Activated CD8-positive, alpha-beta T cell treated with anti-CD3 and anti-CD28 coated beads for 36 hours (primary cell): ENCODE measurements at regions not wholly inside any gene's neighbourhood (a gene's known extent, or its start where the extent isn't known, plus 50 kb on each side); places are given as distances from the start of the nearest gene placed in this dataset.
"Not testable (repeated sequence)": the region's sequence is repeated elsewhere in the genome, so short reads cannot be mapped to it uniquely, and the experiment has no call there.

ENCODE experiments used
- ATAC-seq: fragments of 200-7000 bp; cut with Tn5 transposase; one replicate; pipeline ENCODE4 v1.10.0; 2021; ENCODE audit warnings: mild to moderate bottlenecking, moderate library complexity
- CTCF ChIA-PET: fragments of 350-600 bp; sonication (Branson Sonifier 250); formaldehyde crosslinking; loops from one replicate; lab custom pipeline; 2021; ENCODE audit warnings: antibody characterized with exemption; lab: Charles Lee
- POLR2A ChIA-PET: fragments of 350-600 bp; sonication (Branson Sonifier 250); formaldehyde crosslinking; loops from one replicate; lab custom pipeline; 2021; ENCODE audit warnings: antibody characterized with exemption; lab: Charles Lee
- DNase-seq: peaks from one replicate; pipeline ENCODE4 v3.0.0-alpha.2; 2020
- H3K27ac Mint-ChIP-seq: one replicate; pipeline ENCODE4 v1.8.0; 2021; ENCODE audit warnings: mild to moderate bottlenecking, mixed read lengths
- H3K27me3 Mint-ChIP-seq: one replicate; pipeline ENCODE4 v1.8.0; 2021; ENCODE audit warnings: mixed read lengths
- H3K36me3 Mint-ChIP-seq: one replicate; pipeline ENCODE4 v1.8.0; 2021; ENCODE audit warnings: low read depth, mixed read lengths
- H3K4me1 Mint-ChIP-seq: one replicate; pipeline ENCODE4 v1.8.0; 2021; ENCODE audit warnings: low read depth, mixed read lengths
- H3K4me3 Mint-ChIP-seq: one replicate; pipeline ENCODE4 v1.8.0; 2021; ENCODE audit warnings: mild to moderate bottlenecking, moderate library complexity, mixed read lengths
- H3K9me3 Mint-ChIP-seq: one replicate; pipeline ENCODE4 v1.8.0; 2021; ENCODE audit warnings: mixed read lengths
- CTCF ChIP-seq: fragments of 200-600 bp; IDR thresholded peaks from one replicate; pipeline ENCODE4 v1.8.0; 2022; ENCODE audit warnings: antibody characterized with exemption, mild to moderate bottlenecking
- intact Hi-C: fragments of 100-400 bp; cut with micrococcal nuclease; formaldehyde crosslinking; loops from one replicate; pipeline ENCODE4 v1.10.0; 2022

- H3K36me3 Mint-ChIP-seq, POLR2A ChIA-PET, intact Hi-C loops, H3K27me3 Mint-ChIP-seq, H3K4me3 Mint-ChIP-seq, H3K4me1 Mint-ChIP-seq, H3K27ac Mint-ChIP-seq, H3K9me3 Mint-ChIP-seq, ATAC-seq, DNase-seq, CTCF ChIA-PET: not testable (repeated sequence)
These were observed 5408.3 kb upstream of the TPTE start for GRCh38 chr21:5113092-5113491.

GRCh38 chr21:5114468-5114867, 5406.9 kb upstream of the TPTE start:
- H3K9me3 Mint-ChIP-seq, intact Hi-C loops, H3K27me3 Mint-ChIP-seq, H3K27ac Mint-ChIP-seq, H3K4me3 Mint-ChIP-seq, POLR2A ChIA-PET, H3K4me1 Mint-ChIP-seq, H3K36me3 Mint-ChIP-seq, CTCF ChIA-PET: not testable (repeated sequence)
- ATAC-seq (peak; percentile 9), DNase-seq (peak; percentile 1)

GRCh38 chr21:5114893-5115645, 5406.3 kb upstream of the TPTE start:
- CTCF ChIA-PET, H3K27me3 Mint-ChIP-seq, H3K27ac Mint-ChIP-seq, H3K36me3 Mint-ChIP-seq, POLR2A ChIA-PET, H3K9me3 Mint-ChIP-seq, intact Hi-C loops, H3K4me3 Mint-ChIP-seq, ATAC-seq, H3K4me1 Mint-ChIP-seq: not testable (repeated sequence)
- TF ChIP-seq CTCF, result peak; percentile 16
- peak; percentile 2 for DNase-seq

- H3K4me3 Mint-ChIP-seq, H3K27ac Mint-ChIP-seq, H3K9me3 Mint-ChIP-seq, POLR2A ChIA-PET, CTCF ChIA-PET, H3K36me3 Mint-ChIP-seq, intact Hi-C loops, H3K27me3 Mint-ChIP-seq, H3K4me1 Mint-ChIP-seq: not testable (repeated sequence)
- DNase-seq (peak; percentile 15), ATAC-seq (peak; percentile 7)
These were observed 5405.6 kb upstream of the TPTE start for GRCh38 chr21:5115646-5116343.

GRCh38 chr21:5116344-5117123, 5404.8 kb upstream of the TPTE start:
- H3K4me3 Mint-ChIP-seq, result not testable (repeated sequence)

GRCh38 chr21:5117135-5117534, 5404.2 kb upstream of the TPTE start:
- H3K9me3 Mint-ChIP-seq, H3K27me3 Mint-ChIP-seq, H3K27ac Mint-ChIP-seq, CTCF ChIA-PET, H3K4me3 Mint-ChIP-seq, intact Hi-C loops, DNase-seq, POLR2A ChIA-PET, H3K36me3 Mint-ChIP-seq, ATAC-seq, H3K4me1 Mint-ChIP-seq: not testable (repeated sequence)

More at GRCh38 chr21:5116344-5117123, 5404.8 kb upstream of the TPTE start:
- H3K36me3 Mint-ChIP-seq, H3K27me3 Mint-ChIP-seq, H3K27ac Mint-ChIP-seq, H3K4me1 Mint-ChIP-seq, H3K9me3 Mint-ChIP-seq, DNase-seq, POLR2A ChIA-PET, CTCF ChIA-PET, intact Hi-C loops: not testable (repeated sequence)
- ATAC-seq, result peak; percentile 32

- ATAC-seq, intact Hi-C loops, POLR2A ChIA-PET, H3K27me3 Mint-ChIP-seq, H3K9me3 Mint-ChIP-seq, CTCF ChIA-PET, H3K36me3 Mint-ChIP-seq, H3K4me1 Mint-ChIP-seq: not testable (repeated sequence)
- peak overlapping the region; percentile 32 for H3K4me3 Mint-ChIP-seq
- peak; percentile 35 for DNase-seq
- peak overlapping the region; percentile 77 for H3K27ac Mint-ChIP-seq
These were observed 5403.6 kb upstream of the TPTE start for GRCh38 chr21:5117666-5118295.

GRCh38 chr21:5118296-5118679, 5403.1 kb upstream of the TPTE start:
- H3K4me3 Mint-ChIP-seq, H3K4me1 Mint-ChIP-seq, H3K27me3 Mint-ChIP-seq, H3K9me3 Mint-ChIP-seq, H3K36me3 Mint-ChIP-seq, H3K27ac Mint-ChIP-seq, CTCF ChIA-PET, POLR2A ChIA-PET, intact Hi-C loops: not testable (repeated sequence)
- ATAC-seq, result peak; percentile 73
- peak; percentile 75 for DNase-seq

GRCh38 chr21:5119179-5119578, 5402.2 kb upstream of the TPTE start:
- not testable (repeated sequence) for H3K27ac Mint-ChIP-seq

GRCh38 chr21:5121399-5121798, 5400.0 kb upstream of the TPTE start:
- H3K4me3 Mint-ChIP-seq, H3K9me3 Mint-ChIP-seq, H3K27me3 Mint-ChIP-seq, POLR2A ChIA-PET, H3K4me1 Mint-ChIP-seq, intact Hi-C loops, H3K36me3 Mint-ChIP-seq, H3K27ac Mint-ChIP-seq, CTCF ChIA-PET, ATAC-seq: not testable (repeated sequence)
- DNase-seq, result peak; percentile 0

More at GRCh38 chr21:5119179-5119578, 5402.2 kb upstream of the TPTE start:
- H3K9me3 Mint-ChIP-seq, ATAC-seq, H3K4me3 Mint-ChIP-seq, DNase-seq, H3K27me3 Mint-ChIP-seq, CTCF ChIA-PET, intact Hi-C loops, POLR2A ChIA-PET, H3K36me3 Mint-ChIP-seq, H3K4me1 Mint-ChIP-seq: not testable (repeated sequence)
